H1 (cell line): ENCODE measurements at regions not wholly inside any gene's neighbourhood (a gene's known extent, or its start where the extent isn't known, plus 50 kb on each side); places are given as distances from the start of the nearest gene placed in this dataset.
"Not testable (repeated sequence)": the region's sequence is repeated elsewhere in the genome, so short reads cannot be mapped to it uniquely, and the experiment has no call there.

Experiments used
- EP300 ChIP-seq, 2 experiments: IDR thresholded peaks; 1 replicate in 1 of 2; 2 replicates in 1 of 2; pipeline ENCODE4 v1.6.1; 2011 to 2012; ENCODE audit warnings: low read depth in 2 of 2, low read length in 2 of 2, mild to moderate bottlenecking in 2 of 2, borderline replicate concordance in 1 of 2, inconsistent platforms in 1 of 2, moderate library complexity in 1 of 2
- ZNF274 ChIP-seq: IDR thresholded peaks from 2 replicates; pipeline ENCODE4 v1.7.0; 2012; ENCODE audit warnings: low read length, borderline replicate concordance; ENCODE audit errors: extremely low read depth
- TF ChIP-seq, protein P1 (sequence below), 3 experiments: IDR thresholded peaks; 1 replicate in 2 of 3; 2 replicates in 1 of 3; pipeline versions ENCODE4 v1.5.1 to v1.6.1; 2011; ENCODE audit warnings: low read length in 3 of 3, mild to moderate bottlenecking in 3 of 3, inconsistent platforms in 2 of 3, low read depth in 1 of 3, moderate library complexity in 1 of 3; ENCODE audit not compliant: insufficient read depth in 1 of 3; ENCODE audit errors: control extremely low read depth in 1 of 3
- TF ChIP-seq, protein P2 (sequence below): IDR thresholded peaks from 2 replicates; pipeline ENCODE4 v1.6.1; 2012; ENCODE audit warnings: inconsistent platforms

DNA sequence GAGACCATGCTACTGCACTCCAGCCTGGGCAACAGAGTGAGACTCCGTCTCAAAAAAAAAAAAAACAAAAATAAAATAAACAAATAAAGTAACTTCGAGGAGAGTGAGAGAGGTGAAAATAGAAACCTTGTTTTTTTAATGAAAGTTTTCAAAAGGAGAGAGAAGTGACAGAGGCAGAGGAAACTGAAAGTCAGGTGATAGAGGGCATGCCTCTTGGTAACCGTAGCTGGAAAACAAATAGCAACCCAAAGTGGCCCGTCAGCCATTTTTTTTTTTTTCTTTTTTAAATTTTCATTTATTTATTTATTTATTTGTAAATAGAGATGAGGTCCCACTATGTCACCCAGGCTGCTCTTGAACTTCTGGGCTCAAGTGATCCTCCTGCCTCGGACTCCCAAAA, 347.0 kb downstream of the SRGAP2C start:
- TF ChIP-seq, protein P1, sequence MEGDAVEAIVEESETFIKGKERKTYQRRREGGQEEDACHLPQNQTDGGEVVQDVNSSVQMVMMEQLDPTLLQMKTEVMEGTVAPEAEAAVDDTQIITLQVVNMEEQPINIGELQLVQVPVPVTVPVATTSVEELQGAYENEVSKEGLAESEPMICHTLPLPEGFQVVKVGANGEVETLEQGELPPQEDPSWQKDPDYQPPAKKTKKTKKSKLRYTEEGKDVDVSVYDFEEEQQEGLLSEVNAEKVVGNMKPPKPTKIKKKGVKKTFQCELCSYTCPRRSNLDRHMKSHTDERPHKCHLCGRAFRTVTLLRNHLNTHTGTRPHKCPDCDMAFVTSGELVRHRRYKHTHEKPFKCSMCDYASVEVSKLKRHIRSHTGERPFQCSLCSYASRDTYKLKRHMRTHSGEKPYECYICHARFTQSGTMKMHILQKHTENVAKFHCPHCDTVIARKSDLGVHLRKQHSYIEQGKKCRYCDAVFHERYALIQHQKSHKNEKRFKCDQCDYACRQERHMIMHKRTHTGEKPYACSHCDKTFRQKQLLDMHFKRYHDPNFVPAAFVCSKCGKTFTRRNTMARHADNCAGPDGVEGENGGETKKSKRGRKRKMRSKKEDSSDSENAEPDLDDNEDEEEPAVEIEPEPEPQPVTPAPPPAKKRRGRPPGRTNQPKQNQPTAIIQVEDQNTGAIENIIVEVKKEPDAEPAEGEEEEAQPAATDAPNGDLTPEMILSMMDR (IDR thresholded peaks at IDR 0.05; ENCODE audit: control extremely low read depth in 1 of 3, insufficient read depth in 1 of 3, low read depth in 1 of 3, low read length in 3 of 3): not testable (repeated sequence)
- TF ChIP-seq EP300 (IDR thresholded peaks at IDR 0.05; ENCODE audit: borderline replicate concordance in 1 of 2, low read depth in 2 of 2, low read length in 2 of 2); ZNF274: not testable (repeated sequence)
- TF ChIP-seq, protein P2, sequence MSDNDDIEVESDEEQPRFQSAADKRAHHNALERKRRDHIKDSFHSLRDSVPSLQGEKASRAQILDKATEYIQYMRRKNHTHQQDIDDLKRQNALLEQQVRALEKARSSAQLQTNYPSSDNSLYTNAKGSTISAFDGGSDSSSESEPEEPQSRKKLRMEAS: not testable (repeated sequence)
